Small intestine (tissue), 7 donors: ENCODE measurements at regions not wholly inside any gene's neighbourhood (a gene's known extent, or its start where the extent isn't known, plus 50 kb on each side); places are given as distances from the start of the nearest gene placed in this dataset.
"Not testable (repeated sequence)": the region's sequence is repeated elsewhere in the genome, so short reads cannot be mapped to it uniquely, and the experiment has no call there.

Experiments
- DNase-seq, 2 donors: peaks; one replicate each; pipeline versions ENCODE4 v3.0.0 to v3.0.0-alpha.2; 2013
- FAIRE-seq: peaks from 2 replicates; lab custom pipeline; 2012; peaks lifted over from hg19 to GRCh38; lab: Jason Lieb, UNC
- H3K27ac ChIP-seq, 3 donors: one replicate each; pipeline ENCODE4 v1.5.1; 2013; ENCODE audit warnings: low read length in 2 of 3, mild to moderate bottlenecking in 2 of 3, control low read depth in 1 of 3, inconsistent platforms in 1 of 3, low read depth in 1 of 3, moderate library complexity in 1 of 3
- H3K27me3 ChIP-seq, 3 donors: one replicate each; pipeline ENCODE4 v1.6.1; 2013; ENCODE audit warnings: low read length in 3 of 3, inconsistent platforms in 1 of 3; ENCODE audit not compliant: control insufficient read depth in 3 of 3, insufficient read depth in 3 of 3
- H3K36me3 ChIP-seq, 3 donors: one replicate each; pipeline ENCODE4 v1.6.1; 2013; ENCODE audit warnings: low read length in 3 of 3, inconsistent platforms in 1 of 3, low read depth in 1 of 3, mild to moderate bottlenecking in 1 of 3, moderate library complexity in 1 of 3; ENCODE audit not compliant: control insufficient read depth in 3 of 3, insufficient read depth in 2 of 3
- H3K4me1 ChIP-seq, 3 donors: one replicate each; pipeline ENCODE4 v1.6.1; 2013; ENCODE audit warnings: low read length in 2 of 3, inconsistent platforms in 1 of 3, low read depth in 1 of 3, mild to moderate bottlenecking in 1 of 3, moderate library complexity in 1 of 3; ENCODE audit not compliant: control insufficient read depth in 3 of 3, insufficient read depth in 2 of 3
- H3K4me3 ChIP-seq, 3 donors: one replicate each; pipeline ENCODE4 v1.5.1; 2013; ENCODE audit warnings: low read length in 3 of 3, control low read depth in 1 of 3, inconsistent platforms in 1 of 3, low read depth in 1 of 3, mild to moderate bottlenecking in 1 of 3, moderate library complexity in 1 of 3
- H3K9me3 ChIP-seq, 2 donors: one replicate each; pipeline ENCODE4 v1.6.1; 2013; ENCODE audit warnings: low read depth in 1 of 2, low read length in 1 of 2; ENCODE audit not compliant: control insufficient read depth in 2 of 2, insufficient read depth in 1 of 2
- WGBS, 3 donors: extraction: QIAGEN DNeasy Blood & Tissue Kit; methylation state at CpG; one replicate each; pipeline ENCODE4 v1.1.7; 2013; 5-methylcytosine and 5-hydroxymethylcytosine counted together
- donor health status: healthy with polysubstance abuse.
- donor health status: control.
- donor health status: control.
- donor health status: Bipolar disorder and iron deficiency.
- donor health status: healthy.

DNA sequence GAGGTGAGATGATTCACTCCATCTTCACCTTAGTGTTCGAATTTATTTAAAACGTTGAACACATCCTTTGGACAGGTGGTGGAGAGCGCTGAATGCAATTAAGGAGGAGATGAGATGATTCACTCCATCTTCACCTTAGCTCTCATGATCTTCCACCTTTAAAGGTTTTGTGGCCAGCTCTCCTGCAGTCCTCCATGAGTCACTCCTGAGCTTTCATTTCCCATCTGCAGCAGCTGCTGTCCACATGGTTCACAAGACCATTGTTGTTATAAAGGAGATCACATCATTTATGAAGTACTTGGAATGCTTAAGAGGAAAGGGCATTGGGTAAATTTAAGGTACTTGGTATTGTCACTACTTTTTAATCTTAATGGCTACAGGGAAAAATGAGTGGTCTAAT, 298.5 kb downstream of the PAX3 start:
- no peaks in the 10 kb centered on the region for H3K27me3 ChIP-seq
- 84 to 91% (median 88%) methylated on average over 3 of the region's 3 CpGs for WGBS, 3 donors
- DNase-seq: no peak
- FAIRE-seq: no peak
- no peaks in the 10 kb centered on the region for H3K9me3 ChIP-seq
- no peaks in the 10 kb centered on the region for H3K36me3 ChIP-seq
- no peak overlapping the region for H3K27ac ChIP-seq
- no peak overlapping the region for H3K4me3 ChIP-seq
- H3K4me1 ChIP-seq: no peaks in the 10 kb centered on the region

DNA sequence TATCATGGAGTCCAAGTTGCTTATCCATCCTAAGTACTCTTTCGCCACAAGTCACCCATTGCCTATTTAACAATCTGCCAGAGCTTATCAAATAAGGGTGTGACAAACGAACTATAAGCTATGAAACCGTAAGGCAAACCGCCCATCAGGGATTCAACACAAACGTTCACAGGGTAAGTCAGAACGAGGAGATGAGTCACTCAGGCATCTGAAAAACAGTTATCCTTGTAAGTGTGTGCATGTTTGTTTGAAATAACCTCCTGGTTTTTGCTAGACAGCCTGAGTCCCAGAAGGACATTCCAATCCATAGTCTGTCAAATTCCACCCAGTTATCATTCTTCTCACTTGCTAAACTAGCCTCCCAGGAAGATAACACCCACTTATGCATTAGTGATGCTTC, 299.1 kb downstream of the PAX3 start:
- Histone ChIP-seq H3K4me3 (no peak overlapping the region), H3K4me1 (no peaks in the 10 kb centered on the region), H3K27me3 (no peaks in the 10 kb centered on the region), H3K27ac (no peak overlapping the region), H3K9me3 (no peaks in the 10 kb centered on the region), H3K36me3 (no peaks in the 10 kb centered on the region)
- DNase-seq (no peak), FAIRE-seq (no peak)
- whole genome bisulfite sequencing, 3 donors: 30 to 65% (median 36%) methylated on average over 6 of the region's 6 CpGs

DNA sequence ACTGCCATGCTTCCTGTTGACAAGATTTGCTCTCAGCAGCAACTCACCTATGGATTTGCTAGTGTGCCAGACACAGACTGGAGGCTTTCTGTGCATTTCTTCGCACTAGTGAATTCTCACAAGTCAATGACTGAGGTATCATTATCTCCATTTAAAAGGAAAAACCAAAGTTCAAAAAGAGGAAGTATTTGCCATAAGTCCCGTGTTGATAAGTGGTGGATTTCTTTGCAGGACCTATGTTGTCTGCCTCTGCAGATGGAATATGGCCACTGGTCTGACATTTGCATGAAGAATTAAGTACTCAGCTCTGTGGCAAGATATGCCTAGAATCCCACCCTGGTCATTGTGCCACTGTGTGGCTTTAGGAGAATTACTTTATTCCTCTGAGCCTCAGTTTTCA, 299.6 kb downstream of the PAX3 start:
- H3K27me3 ChIP-seq: no peaks in the 10 kb centered on the region
- no peak for FAIRE-seq
- DNase-seq: no peak
- no peak overlapping the region for H3K27ac ChIP-seq
- H3K9me3 ChIP-seq: no peaks in the 10 kb centered on the region
- H3K4me1 ChIP-seq: no peaks in the 10 kb centered on the region
- WGBS, 3 donors: 44 to 59% (median 48%) methylated on average over 2 of the region's 2 CpGs
- H3K4me3 ChIP-seq: no peak overlapping the region
- no peaks in the 10 kb centered on the region for H3K36me3 ChIP-seq

GRCh38 chr2:221997683-221998082, 301.1 kb downstream of the PAX3 start:
- H3K27ac ChIP-seq: no peak overlapping the region

GRCh38 chr2:221997100-221997499, 301.7 kb downstream of the PAX3 start:
- no peaks in the 10 kb centered on the region for H3K9me3 ChIP-seq
- H3K27ac ChIP-seq: no peak overlapping the region
- no peak overlapping the region for H3K4me3 ChIP-seq
- 61 to 86% (median 71%) methylated on average over 3 of the region's 3 CpGs for WGBS, 3 donors
- H3K4me1 ChIP-seq: no peaks in the 10 kb centered on the region
- FAIRE-seq (no peak), DNase-seq (no peak)
- H3K27me3 ChIP-seq: no peaks in the 10 kb centered on the region
- no peaks in the 10 kb centered on the region for H3K36me3 ChIP-seq

More at GRCh38 chr2:221997683-221998082, 301.1 kb downstream of the PAX3 start:
- no peak for DNase-seq
- Histone ChIP-seq H3K9me3 (no peaks in the 10 kb centered on the region), H3K27me3 (no peaks in the 10 kb centered on the region), H3K4me3 (no peak overlapping the region), H3K36me3 (no peaks in the 10 kb centered on the region), H3K4me1 (no peaks in the 10 kb centered on the region)
- WGBS, 3 donors: 54 to 65% (median 61%) methylated on average over 1 of the region's 1 CpG
- FAIRE-seq: no peak

- WGBS, 3 donors: 81 to 87% (median 86%) methylated on average over 7 of the region's 7 CpGs
Measured at GRCh38 chr2:221994926-221995325, 303.9 kb downstream of the PAX3 start.

GRCh38 chr2:221984376-221984775, 314.4 kb downstream of the PAX3 start:
- WGBS, 3 donors: 74 to 80% (median 75%) methylated on average over 6 to 13 of the region's 13 CpGs
- not testable (repeated sequence) for H3K9me3 ChIP-seq

More at GRCh38 chr2:221994926-221995325, 303.9 kb downstream of the PAX3 start:
- no peaks in the 10 kb centered on the region for H3K9me3 ChIP-seq
- no peaks in the 10 kb centered on the region for H3K36me3 ChIP-seq
- FAIRE-seq (no peak), DNase-seq (no peak)
- no peak overlapping the region for H3K27ac ChIP-seq
- H3K4me1 ChIP-seq: no peaks in the 10 kb centered on the region
- no peak overlapping the region for H3K4me3 ChIP-seq
- no peaks in the 10 kb centered on the region for H3K27me3 ChIP-seq

DNA sequence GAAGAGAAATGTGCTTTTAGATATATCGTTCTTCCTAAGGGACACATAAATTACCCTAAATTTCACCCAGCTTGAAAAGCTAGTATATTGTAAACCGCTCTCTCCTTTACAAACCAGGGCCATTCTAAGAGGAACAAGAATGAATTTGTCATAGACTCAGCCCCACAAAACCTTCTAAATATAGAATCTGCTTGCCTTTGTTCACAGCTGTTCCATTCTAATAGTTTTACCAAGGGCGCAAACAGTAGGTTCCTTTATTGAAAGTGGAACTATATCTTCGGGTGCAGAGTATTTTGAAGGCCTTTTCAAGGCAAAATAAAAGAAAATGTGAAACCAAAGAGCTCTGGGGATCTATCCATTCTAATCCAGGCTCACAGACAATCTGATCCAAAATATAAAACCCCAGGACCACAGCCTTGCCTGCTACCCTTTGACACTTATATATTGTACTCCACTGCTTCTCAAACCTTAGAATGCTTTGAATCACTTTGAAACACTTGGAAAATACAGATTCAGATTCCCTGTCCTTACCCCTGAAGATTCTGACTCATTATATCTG, 316.8 kb downstream of the PAX3 start:
- WGBS, 3 donors: 61 to 71% (median 64%) methylated on average over 4 of the region's 4 CpGs
- DNase-seq: no peak
- H3K36me3 ChIP-seq: no peaks in the 10 kb centered on the region
- no peaks in the 10 kb centered on the region for H3K4me1 ChIP-seq
- H3K4me3 ChIP-seq: no peak overlapping the region
- H3K27me3 ChIP-seq: no peaks in the 10 kb centered on the region
- FAIRE-seq: no peak
- H3K9me3 ChIP-seq: no peaks in the 10 kb centered on the region
- H3K27ac ChIP-seq: no peak overlapping the region

More at GRCh38 chr2:221984376-221984775, 314.4 kb downstream of the PAX3 start:
- H3K4me1 ChIP-seq, H3K4me3 ChIP-seq, H3K36me3 ChIP-seq, DNase-seq, H3K27me3 ChIP-seq, H3K27ac ChIP-seq, FAIRE-seq: not testable (repeated sequence)

- no peak for DNase-seq
- no peak overlapping the region for H3K27ac ChIP-seq
- no peak for FAIRE-seq
- H3K4me1 ChIP-seq: no peaks in the 10 kb centered on the region
- no peak overlapping the region for H3K4me3 ChIP-seq
- WGBS, 3 donors: 38 to 65% (median 61%) methylated on average over 2 of the region's 2 CpGs
- H3K9me3 ChIP-seq: no peaks in the 10 kb centered on the region
- no peaks in the 10 kb centered on the region for H3K36me3 ChIP-seq
- no peaks in the 10 kb centered on the region for H3K27me3 ChIP-seq
Measured at GRCh38 chr2:221975151-221975550, 323.6 kb downstream of the PAX3 start.
